PC-3 (cell line): ENCODE measurements at regions not wholly inside any gene's neighbourhood (a gene's known extent, or its start where the extent isn't known, plus 50 kb on each side); places are given as distances from the start of the nearest gene placed in this dataset.

Source experiments
- EZH2 ChIP-seq: fragments of 300-600 bp; sonication (generic); IDR thresholded peaks from one replicate; pipeline ENCODE4 v1.6.1; 2017; ENCODE audit warnings: antibody characterized with exemption, mild to moderate bottlenecking, low read length; ENCODE audit not compliant: unreplicated experiment
- TF ChIP-seq, protein P1 (sequence below): fragments of 300-600 bp; sonication (generic); conservative IDR thresholded peaks from 2 replicates; pipeline ENCODE4 v1.5.1; 2017; ENCODE audit warnings: antibody characterized with exemption, low read depth, mild to moderate bottlenecking, low read length

DNA sequence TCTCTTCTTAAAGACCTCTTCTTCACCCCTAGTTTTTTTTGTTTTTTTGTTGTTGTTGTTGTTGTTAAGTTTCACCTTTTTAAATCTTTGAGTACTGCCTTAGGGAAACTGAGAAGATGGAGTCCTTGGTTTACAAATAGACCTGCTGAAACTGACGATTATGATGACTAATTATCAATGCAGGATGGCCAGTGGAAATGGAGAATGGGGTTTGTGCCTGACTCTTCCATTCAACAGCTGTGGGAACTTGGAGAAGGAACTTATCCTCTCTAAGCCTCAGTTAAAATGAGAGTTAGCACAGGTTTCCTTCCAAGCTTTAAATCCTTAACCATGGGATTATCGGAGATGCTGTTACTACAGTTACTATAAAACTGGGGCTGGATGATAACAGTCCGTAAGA lies 66.7 kb upstream of the PNMA1 start:
- TF ChIP-seq, protein P1, sequence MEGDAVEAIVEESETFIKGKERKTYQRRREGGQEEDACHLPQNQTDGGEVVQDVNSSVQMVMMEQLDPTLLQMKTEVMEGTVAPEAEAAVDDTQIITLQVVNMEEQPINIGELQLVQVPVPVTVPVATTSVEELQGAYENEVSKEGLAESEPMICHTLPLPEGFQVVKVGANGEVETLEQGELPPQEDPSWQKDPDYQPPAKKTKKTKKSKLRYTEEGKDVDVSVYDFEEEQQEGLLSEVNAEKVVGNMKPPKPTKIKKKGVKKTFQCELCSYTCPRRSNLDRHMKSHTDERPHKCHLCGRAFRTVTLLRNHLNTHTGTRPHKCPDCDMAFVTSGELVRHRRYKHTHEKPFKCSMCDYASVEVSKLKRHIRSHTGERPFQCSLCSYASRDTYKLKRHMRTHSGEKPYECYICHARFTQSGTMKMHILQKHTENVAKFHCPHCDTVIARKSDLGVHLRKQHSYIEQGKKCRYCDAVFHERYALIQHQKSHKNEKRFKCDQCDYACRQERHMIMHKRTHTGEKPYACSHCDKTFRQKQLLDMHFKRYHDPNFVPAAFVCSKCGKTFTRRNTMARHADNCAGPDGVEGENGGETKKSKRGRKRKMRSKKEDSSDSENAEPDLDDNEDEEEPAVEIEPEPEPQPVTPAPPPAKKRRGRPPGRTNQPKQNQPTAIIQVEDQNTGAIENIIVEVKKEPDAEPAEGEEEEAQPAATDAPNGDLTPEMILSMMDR, result no peak
- TF ChIP-seq EZH2, result no peak
